Suprapubic skin (tissue), 4 donors: ENCODE measurements at regions not wholly inside any gene's neighbourhood (a gene's known extent, or its start where the extent isn't known, plus 50 kb on each side); places are given as distances from the start of the nearest gene placed in this dataset.

ENCODE experiments used
- CTCF ChIP-seq, 2 donors: fragments of 200-600 bp in 1 of 2; fragments of 450-650 bp in 1 of 2; sonication (generic) in 1 of 2; IDR thresholded peaks; one replicate each; pipeline ENCODE4 v1.5.1; 2016 to 2019; ENCODE audit warnings: antibody characterized with exemption in 2 of 2, mild to moderate bottlenecking in 1 of 2, moderate library complexity in 1 of 2
- EP300 ChIP-seq: sonication (generic); formaldehyde crosslinking; IDR thresholded peaks from one replicate; pipeline ENCODE4 v1.6.1; 2017; ENCODE audit warnings: antibody characterized with exemption
- POLR2A ChIP-seq, 2 donors: fragments of 450-650 bp; IDR thresholded peaks; one replicate each; pipeline ENCODE4 v1.6.1; 2017; ENCODE audit warnings: antibody characterized with exemption in 2 of 2, mild to moderate bottlenecking in 2 of 2, moderate library complexity in 2 of 2
- POLR2AphosphoS5 ChIP-seq, 3 donors: sonication (generic); formaldehyde crosslinking; IDR thresholded peaks; one replicate each; pipeline ENCODE4 v1.6.1; 2017; ENCODE audit warnings: antibody characterized with exemption in 3 of 3

GRCh38 chr13:76803831-76804230 lies 82.4 kb downstream of the KCTD12 start:
- TF ChIP-seq POLR2AphosphoS5 (IDR thresholded peaks at IDR 0.05), result no peak
- TF ChIP-seq POLR2A (IDR thresholded peaks at IDR 0.05), result no peak
- no peak for TF ChIP-seq EP300
- no peak for TF ChIP-seq CTCF (IDR thresholded peaks at IDR 0.05)
